Smooth muscle cell (in vitro differentiated cells): ENCODE measurements at regions not wholly inside any gene's neighbourhood (a gene's known extent, or its start where the extent isn't known, plus 50 kb on each side); places are given as distances from the start of the nearest gene placed in this dataset.

Experiments
- DNase-seq: peaks from one replicate; lab custom pipeline; 2025; ENCODE audit not compliant: unreplicated experiment; lab: John Stamatoyannopoulos, UW
- H2AFZ ChIP-seq: fragments of 200-600 bp; sonication (generic); 2 replicates; pipeline ENCODE4 v1.6.0; 2016; ENCODE audit warnings: antibody characterized with exemption, low read depth, mild to moderate bottlenecking
- H3F3A ChIP-seq: fragments of 200-600 bp; sonication (generic); 2 replicates; pipeline ENCODE4 v1.6.0; 2017; ENCODE audit warnings: antibody characterized with exemption, low read depth
- H3K27ac ChIP-seq: fragments of 200-600 bp; sonication (generic); 2 replicates; pipeline ENCODE4 v1.5.1; 2016; ENCODE audit warnings: low read depth, mild to moderate bottlenecking
- H3K27me3 ChIP-seq: fragments of 200-600 bp; sonication (generic); 2 replicates; pipeline ENCODE4 v1.6.1; 2016; ENCODE audit warnings: low read depth, mild to moderate bottlenecking
- H3K36me3 ChIP-seq: fragments of 200-600 bp; sonication (generic); 2 replicates; pipeline ENCODE4 v1.5.1; 2016; ENCODE audit warnings: low read depth
- H3K4me1 ChIP-seq: fragments of 200-600 bp; sonication (generic); 2 replicates; pipeline ENCODE4 v1.5.1; 2016; ENCODE audit warnings: low read depth
- H3K4me2 ChIP-seq: fragments of 200-600 bp; sonication (generic); 2 replicates; pipeline ENCODE4 v1.6.0; 2016; ENCODE audit warnings: mild to moderate bottlenecking
- H3K4me3 ChIP-seq: fragments of 200-600 bp; sonication (generic); 2 replicates; pipeline ENCODE4 v1.5.1; 2016; ENCODE audit warnings: mild to moderate bottlenecking
- H3K79me2 ChIP-seq: fragments of 200-600 bp; sonication (generic); 2 replicates; pipeline ENCODE4 v1.6.0; 2016; ENCODE audit warnings: low read depth, mild to moderate bottlenecking
- H3K9ac ChIP-seq: fragments of 200-600 bp; sonication (generic); 2 replicates; pipeline ENCODE4 v1.6.0; 2016; ENCODE audit warnings: low read depth
- H3K9me3 ChIP-seq: fragments of 200-600 bp; sonication (generic); replicated peaks from 2 replicates; pipeline ENCODE4 v1.5.1; 2016; ENCODE audit warnings: low read depth
- H4K20me1 ChIP-seq: fragments of 200-600 bp; sonication (generic); 2 replicates; pipeline ENCODE4 v1.6.0; 2016; ENCODE audit warnings: low read depth
- WGBS: methylation state at CpG from one replicate; pipeline ENCODE4 v1.1.7; 2016; ENCODE audit warnings: low lambda C conversion rate; 5-methylcytosine and 5-hydroxymethylcytosine counted together
- TF ChIP-seq, protein P1 (sequence below): fragments of 200-600 bp; sonication (generic); IDR thresholded peaks from 2 replicates; pipeline ENCODE4 v1.5.1; 2017; ENCODE audit warnings: borderline replicate concordance, mild to moderate bottlenecking, antibody characterized with exemption; ENCODE audit not compliant: insufficient read depth, poor library complexity, severe bottlenecking

DNA sequence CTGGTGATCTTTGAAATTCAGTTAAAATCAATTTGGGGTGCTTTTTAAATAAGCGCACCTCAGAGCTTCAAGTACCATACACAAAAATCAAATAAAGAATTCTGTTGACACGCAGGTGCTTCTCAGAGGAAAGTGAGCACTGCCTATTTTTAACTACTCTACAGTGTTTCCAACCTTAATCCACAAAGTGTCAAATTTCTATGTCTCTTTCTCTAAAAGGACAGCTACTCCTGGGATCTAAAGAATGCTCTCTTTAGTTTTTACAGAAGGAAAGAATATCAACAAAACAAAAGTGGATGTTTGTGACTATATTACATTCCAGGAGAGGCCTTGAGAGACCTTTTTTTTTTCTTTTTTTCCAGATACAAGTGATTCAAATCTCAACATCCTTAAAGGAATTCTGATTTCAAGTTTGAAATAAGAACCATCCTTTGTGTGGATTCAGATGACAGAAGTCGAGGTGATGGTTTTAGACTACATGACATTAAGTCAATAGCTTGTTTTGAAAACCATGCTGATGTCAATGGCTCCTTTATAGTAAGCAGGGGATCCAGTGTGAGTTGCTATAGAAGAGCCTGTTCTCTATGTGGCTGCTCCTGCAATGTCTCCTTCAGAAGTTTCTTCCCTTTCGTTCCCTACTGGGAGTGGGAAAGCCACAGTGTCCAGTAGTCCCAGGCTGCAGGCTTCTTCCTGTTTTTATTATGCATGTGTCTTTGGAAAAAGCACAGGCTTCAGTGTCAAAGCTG, 67.2 kb upstream of the DEFB112 start:
- TF ChIP-seq, protein P1, sequence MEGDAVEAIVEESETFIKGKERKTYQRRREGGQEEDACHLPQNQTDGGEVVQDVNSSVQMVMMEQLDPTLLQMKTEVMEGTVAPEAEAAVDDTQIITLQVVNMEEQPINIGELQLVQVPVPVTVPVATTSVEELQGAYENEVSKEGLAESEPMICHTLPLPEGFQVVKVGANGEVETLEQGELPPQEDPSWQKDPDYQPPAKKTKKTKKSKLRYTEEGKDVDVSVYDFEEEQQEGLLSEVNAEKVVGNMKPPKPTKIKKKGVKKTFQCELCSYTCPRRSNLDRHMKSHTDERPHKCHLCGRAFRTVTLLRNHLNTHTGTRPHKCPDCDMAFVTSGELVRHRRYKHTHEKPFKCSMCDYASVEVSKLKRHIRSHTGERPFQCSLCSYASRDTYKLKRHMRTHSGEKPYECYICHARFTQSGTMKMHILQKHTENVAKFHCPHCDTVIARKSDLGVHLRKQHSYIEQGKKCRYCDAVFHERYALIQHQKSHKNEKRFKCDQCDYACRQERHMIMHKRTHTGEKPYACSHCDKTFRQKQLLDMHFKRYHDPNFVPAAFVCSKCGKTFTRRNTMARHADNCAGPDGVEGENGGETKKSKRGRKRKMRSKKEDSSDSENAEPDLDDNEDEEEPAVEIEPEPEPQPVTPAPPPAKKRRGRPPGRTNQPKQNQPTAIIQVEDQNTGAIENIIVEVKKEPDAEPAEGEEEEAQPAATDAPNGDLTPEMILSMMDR, result no peak
- no peaks in the 10 kb centered on the region for H4K20me1 ChIP-seq
- DNase-seq, result no peak
- no peaks in the 10 kb centered on the region for H3K36me3 ChIP-seq
- H3K27me3 ChIP-seq, result peaks cover 5% of the 10 kb centered on the region
- no peak overlapping the region for H2AFZ ChIP-seq
- no peaks in the 10 kb centered on the region for H3K9me3 ChIP-seq
- no peak overlapping the region for H3K4me2 ChIP-seq
- 53% methylated on average over 4 of the region's 4 CpGs for WGBS
- H3K4me3 ChIP-seq, result no peak overlapping the region
- H3K79me2 ChIP-seq, result no peaks in the 10 kb centered on the region
- H3K9ac ChIP-seq, result no peak overlapping the region
- H3K4me1 ChIP-seq, result peaks cover 5% of the 10 kb centered on the region
- no peaks in the 10 kb centered on the region for H3F3A ChIP-seq
- H3K27ac ChIP-seq, result no peak overlapping the region

DNA sequence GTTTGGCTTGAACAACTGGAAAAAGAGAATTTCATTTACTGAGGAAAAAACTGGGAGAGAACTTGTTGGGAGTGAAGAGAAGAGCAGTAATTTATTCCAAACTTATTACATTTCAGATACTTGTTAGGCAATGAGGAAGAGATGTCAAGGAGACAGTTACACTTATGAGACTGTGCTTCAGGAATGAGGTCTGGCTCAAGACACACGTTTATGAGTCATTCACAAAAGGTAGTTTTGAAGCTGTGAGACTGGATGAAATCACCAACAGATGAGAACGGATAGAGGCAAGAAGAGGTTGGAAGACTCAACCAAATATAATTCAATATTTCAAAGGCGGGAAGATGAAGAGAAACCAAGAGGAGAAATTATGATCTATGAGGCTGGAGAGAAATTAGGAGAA, 70.6 kb upstream of the DEFB112 start:
- Histone ChIP-seq H3K9ac (no peak overlapping the region), H3K27me3 (no peaks in the 10 kb centered on the region), H3K4me2 (no peak overlapping the region)

DNA sequence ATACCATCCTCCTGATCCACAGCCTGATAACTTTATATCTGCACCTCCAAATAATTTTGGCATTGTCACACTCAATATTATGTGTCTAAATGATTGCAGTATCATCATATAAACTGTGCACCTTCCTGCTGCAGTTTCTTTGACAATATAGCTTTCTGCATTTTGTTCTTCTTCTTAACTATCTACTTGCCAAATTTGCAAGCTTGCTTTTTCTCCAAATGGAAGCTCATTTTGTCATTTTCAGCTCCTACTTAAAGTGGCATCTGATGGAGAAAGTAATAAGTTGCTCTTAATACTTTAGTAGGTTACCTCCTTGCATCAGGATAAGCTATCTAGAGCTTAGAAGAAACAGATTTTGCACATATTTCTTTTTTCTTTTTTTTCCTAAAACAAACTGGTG, 74.0 kb upstream of the DEFB112 start:
- H3K4me2 ChIP-seq, result no peak overlapping the region
- no peak overlapping the region for H3K4me3 ChIP-seq
- peaks cover 8% of the 10 kb centered on the region for H3K27me3 ChIP-seq
- no peak for DNase-seq
- no peaks in the 10 kb centered on the region for H3K79me2 ChIP-seq
- H4K20me1 ChIP-seq, result no peaks in the 10 kb centered on the region
- no peak overlapping the region for H3K9ac ChIP-seq
- no peak overlapping the region for H3K27ac ChIP-seq
- TF ChIP-seq, protein P1, result no peak
- no peaks in the 10 kb centered on the region for H3K36me3 ChIP-seq
- H3K4me1 ChIP-seq, result no peaks in the 10 kb centered on the region
- H3K9me3 ChIP-seq, result no peaks in the 10 kb centered on the region
- no peak overlapping the region for H2AFZ ChIP-seq
- no peaks in the 10 kb centered on the region for H3F3A ChIP-seq

More for the DNA sequence above, 70.6 kb upstream of the DEFB112 start:
- no peak for DNase-seq
- H3K4me3 ChIP-seq, result no peak overlapping the region
- no peaks in the 10 kb centered on the region for H3K36me3 ChIP-seq
- H3K9me3 ChIP-seq, result no peaks in the 10 kb centered on the region
- H3K27ac ChIP-seq, result no peak overlapping the region
- no peaks in the 10 kb centered on the region for H3F3A ChIP-seq
- H3K4me1 ChIP-seq, result no peaks in the 10 kb centered on the region
- 58% methylated on average over 3 of the region's 3 CpGs for WGBS
- TF ChIP-seq, protein P1, result no peak
- H2AFZ ChIP-seq, result no peak overlapping the region
- H3K79me2 ChIP-seq, result no peaks in the 10 kb centered on the region
- H4K20me1 ChIP-seq, result no peaks in the 10 kb centered on the region

DNA sequence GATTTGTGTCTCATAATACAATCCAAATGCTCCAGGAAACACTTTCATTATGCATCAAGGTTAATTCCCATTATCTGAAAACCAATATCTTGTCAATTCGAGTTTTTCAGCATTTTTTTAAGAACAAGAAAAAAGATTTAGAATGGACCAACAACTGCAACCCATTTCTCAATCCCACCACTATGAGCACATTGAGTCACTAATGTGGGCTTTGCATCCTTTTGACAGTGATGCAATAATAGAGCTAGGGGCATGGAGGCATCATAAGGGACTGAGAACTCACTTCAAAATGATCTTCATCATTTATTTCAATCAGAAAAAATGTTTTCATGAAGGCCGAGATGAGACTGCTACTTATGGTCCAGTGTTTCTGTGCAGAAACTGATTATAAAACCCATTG, 74.8 kb upstream of the DEFB112 start:
- H3F3A ChIP-seq, result no peaks in the 10 kb centered on the region
- no peak overlapping the region for H3K4me3 ChIP-seq
- no peaks in the 10 kb centered on the region for H3K4me1 ChIP-seq
- H3K9ac ChIP-seq, result no peak overlapping the region
- H2AFZ ChIP-seq, result no peak overlapping the region
- H3K79me2 ChIP-seq, result no peaks in the 10 kb centered on the region
- 45% methylated on average over 2 of the region's 2 CpGs for WGBS
- no peak for DNase-seq
- H3K36me3 ChIP-seq, result no peaks in the 10 kb centered on the region
- H3K27me3 ChIP-seq, result peaks cover 12% of the 10 kb centered on the region
- no peaks in the 10 kb centered on the region for H3K9me3 ChIP-seq
- H3K4me2 ChIP-seq, result no peak overlapping the region
- H3K27ac ChIP-seq, result no peak overlapping the region
- H4K20me1 ChIP-seq, result no peaks in the 10 kb centered on the region
- TF ChIP-seq, protein P1, result no peak
